ENCODE measurements at regions not wholly inside any gene's neighbourhood (a gene's known extent, or its start where the extent isn't known, plus 50 kb on each side); places are given as distances from the start of the nearest gene placed in this dataset.
"Not testable (repeated sequence)": the region's sequence is repeated elsewhere in the genome, so short reads cannot be mapped to it uniquely, and the experiment has no call there.

GRCh38 chr10:33695536-33695935, 361.1 kb upstream of the NRP1 start:
- no peak for TF ChIP-seq CTCF (IDR thresholded peaks at IDR 0.05)
- DNase-seq (ENCODE audit: low spot score in 2 of 2) = no peak
- no peaks in the 10 kb centered on the region for H3K27me3 ChIP-seq
- H3K4me3 ChIP-seq = no peak overlapping the region
- intact Hi-C loops (cut with DNase I) = no loop called here
- no peak overlapping the region for H3K27ac ChIP-seq
- peaks cover 0 to 8% of the 10 kb centered on the region in 2 donors for H3K9me3 ChIP-seq
- no peaks in the 10 kb centered on the region for H3K4me1 ChIP-seq
- no peaks in the 10 kb centered on the region for H3K36me3 ChIP-seq

- DNase-seq (ENCODE audit: low spot score in 2 of 2); intact Hi-C loops (cut with DNase I); H3K36me3 ChIP-seq; H3K27ac ChIP-seq; H3K4me3 ChIP-seq; H3K4me1 ChIP-seq; H3K27me3 ChIP-seq: not testable (repeated sequence)
- H3K9me3 ChIP-seq = peaks cover 0 to 12% of the 10 kb centered on the region in 2 donors
These were observed 356.1 kb upstream of the NRP1 start for GRCh38 chr10:33690536-33690935.

DNA sequence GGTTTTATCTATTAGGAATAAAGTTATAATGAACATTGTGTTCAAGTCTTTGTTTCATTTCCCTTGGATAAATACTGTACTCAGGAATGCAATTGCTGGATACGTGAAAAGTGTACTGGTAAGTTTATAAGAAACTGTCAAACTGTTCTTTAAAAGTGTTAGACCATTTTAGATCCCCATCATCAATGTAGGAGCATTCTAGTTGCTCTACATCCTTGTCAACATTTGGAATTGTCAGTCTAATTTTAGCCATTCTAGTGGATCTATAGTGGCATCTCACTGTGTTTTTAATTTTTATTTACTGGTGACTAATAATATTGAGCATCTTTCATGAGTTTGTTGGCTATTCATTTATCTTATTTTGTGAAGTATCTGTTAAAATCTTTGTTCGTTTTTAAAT, 354.0 kb upstream of the NRP1 start:
- DNase-seq (ENCODE audit: low spot score in 2 of 2) = no peak
- Histone ChIP-seq H3K27me3 (no peaks in the 10 kb centered on the region), H3K36me3 (no peaks in the 10 kb centered on the region), H3K9me3 (peaks cover 0 to 8% of the 10 kb centered on the region in 2 donors), H3K4me3 (no peak overlapping the region), H3K27ac (no peak overlapping the region), H3K4me1 (no peaks in the 10 kb centered on the region)
- TF ChIP-seq CTCF (IDR thresholded peaks at IDR 0.05) = no peak
- intact Hi-C loops (cut with DNase I) = no loop called here

GRCh38 chr10:33684211-33684611, 349.7 kb upstream of the NRP1 start:
- no peaks in the 10 kb centered on the region for H3K27me3 ChIP-seq
- intact Hi-C loops (cut with DNase I) = no loop called here

GRCh38 chr10:33681595-33681994, 347.1 kb upstream of the NRP1 start:
- DNase-seq (ENCODE audit: low spot score in 2 of 2) = no peak
- Histone ChIP-seq H3K27ac (no peak overlapping the region), H3K27me3 (no peaks in the 10 kb centered on the region), H3K36me3 (no peaks in the 10 kb centered on the region), H3K4me3 (no peak overlapping the region), H3K9me3 (no peaks in the 10 kb centered on the region), H3K4me1 (no peaks in the 10 kb centered on the region)
- intact Hi-C loops (cut with DNase I) = no loop called here
- no peak for TF ChIP-seq CTCF (IDR thresholded peaks at IDR 0.05)

More at GRCh38 chr10:33684211-33684611, 349.7 kb upstream of the NRP1 start:
- Histone ChIP-seq H3K9me3 (no peaks in the 10 kb centered on the region), H3K4me1 (no peaks in the 10 kb centered on the region), H3K4me3 (no peak overlapping the region), H3K36me3 (no peaks in the 10 kb centered on the region), H3K27ac (no peak overlapping the region)
- DNase-seq (ENCODE audit: low spot score in 2 of 2) = no peak
- no peak for TF ChIP-seq CTCF (IDR thresholded peaks at IDR 0.05)

DNA sequence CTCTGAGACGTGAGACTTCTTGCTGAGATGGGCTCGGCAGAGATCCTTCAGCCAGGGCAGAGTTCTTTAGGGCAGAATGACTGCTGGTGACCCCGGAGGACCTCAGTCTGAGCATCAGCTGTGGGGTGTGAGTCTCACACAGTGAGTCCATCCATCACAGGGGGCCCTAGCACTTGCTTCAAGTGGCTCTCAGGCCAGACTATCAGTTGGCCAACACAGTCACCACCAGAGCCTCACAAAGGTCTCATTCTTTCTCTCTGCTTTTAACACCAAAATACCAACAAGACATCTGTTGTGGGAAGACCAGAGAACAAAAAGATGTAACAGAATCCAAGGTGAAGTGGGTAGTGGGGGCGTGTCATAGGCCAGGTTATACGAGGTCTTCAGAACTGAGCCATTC, 345.6 kb upstream of the NRP1 start:
- Histone ChIP-seq H3K4me1 (peaks cover 0 to 7% of the 10 kb centered on the region in 2 donors), H3K9me3 (no peaks in the 10 kb centered on the region), H3K36me3 (no peaks in the 10 kb centered on the region), H3K27me3 (no peaks in the 10 kb centered on the region), H3K4me3 (no peak overlapping the region), H3K27ac (no peak overlapping the region)
- intact Hi-C loops (cut with DNase I) = no loop called here
- no peak for TF ChIP-seq CTCF (IDR thresholded peaks at IDR 0.05)
- DNase-seq (ENCODE audit: low spot score in 2 of 2) = no peak

All from ascending aorta (tissue), 2 donors.